ENCODE measurements at regions not wholly inside any gene's neighbourhood (a gene's known extent, or its start where the extent isn't known, plus 50 kb on each side); places are given as distances from the start of the nearest gene placed in this dataset.
"Not testable (repeated sequence)": the region's sequence is repeated elsewhere in the genome, so short reads cannot be mapped to it uniquely, and the experiment has no call there.

DNA sequence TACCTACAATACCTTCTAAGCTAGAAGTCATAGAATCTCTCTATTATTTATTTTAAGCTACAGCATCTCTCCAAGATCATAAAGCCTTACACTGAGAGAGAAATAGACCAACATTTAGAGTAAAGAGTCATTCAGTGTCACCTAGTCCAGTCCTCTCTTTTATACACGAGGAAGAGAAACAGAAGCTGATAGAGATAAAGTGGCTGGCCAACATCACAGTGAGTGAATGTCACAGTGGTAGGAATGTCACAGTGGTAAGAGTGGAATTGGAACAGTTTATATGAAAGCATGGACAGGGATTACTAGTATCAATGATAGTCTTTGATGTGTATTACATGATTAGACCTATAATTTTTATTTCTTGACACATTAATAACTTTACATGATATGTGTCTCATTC, 307.8 kb upstream of the NBPF12 start:
- not testable (repeated sequence) for H3K36me3 Mint-ChIP-seq (ENCODE audit: insufficient read depth); H3K27me3 Mint-ChIP-seq (ENCODE audit: low read depth); H3K4me1 Mint-ChIP-seq (ENCODE audit: low read depth); H3K9me3 Mint-ChIP-seq; DNase-seq; H3K4me3 Mint-ChIP-seq; ATAC-seq

GRCh38 chr1:146618582-146618981, 319.5 kb upstream of the NBPF12 start:
- H3K36me3 Mint-ChIP-seq (ENCODE audit: insufficient read depth); DNase-seq: not testable (repeated sequence)

GRCh38 chr1:146604681-146605080, 333.4 kb upstream of the NBPF12 start:
- H3K27me3 Mint-ChIP-seq (ENCODE audit: low read depth); H3K4me1 Mint-ChIP-seq (ENCODE audit: low read depth); H3K9me3 Mint-ChIP-seq; ATAC-seq; H3K36me3 Mint-ChIP-seq (ENCODE audit: insufficient read depth); H3K4me3 Mint-ChIP-seq; DNase-seq: not testable (repeated sequence)

More at GRCh38 chr1:146618582-146618981, 319.5 kb upstream of the NBPF12 start:
- not testable (repeated sequence) for H3K4me1 Mint-ChIP-seq (ENCODE audit: low read depth); H3K4me3 Mint-ChIP-seq; ATAC-seq; H3K9me3 Mint-ChIP-seq; H3K27me3 Mint-ChIP-seq (ENCODE audit: low read depth)

DNA sequence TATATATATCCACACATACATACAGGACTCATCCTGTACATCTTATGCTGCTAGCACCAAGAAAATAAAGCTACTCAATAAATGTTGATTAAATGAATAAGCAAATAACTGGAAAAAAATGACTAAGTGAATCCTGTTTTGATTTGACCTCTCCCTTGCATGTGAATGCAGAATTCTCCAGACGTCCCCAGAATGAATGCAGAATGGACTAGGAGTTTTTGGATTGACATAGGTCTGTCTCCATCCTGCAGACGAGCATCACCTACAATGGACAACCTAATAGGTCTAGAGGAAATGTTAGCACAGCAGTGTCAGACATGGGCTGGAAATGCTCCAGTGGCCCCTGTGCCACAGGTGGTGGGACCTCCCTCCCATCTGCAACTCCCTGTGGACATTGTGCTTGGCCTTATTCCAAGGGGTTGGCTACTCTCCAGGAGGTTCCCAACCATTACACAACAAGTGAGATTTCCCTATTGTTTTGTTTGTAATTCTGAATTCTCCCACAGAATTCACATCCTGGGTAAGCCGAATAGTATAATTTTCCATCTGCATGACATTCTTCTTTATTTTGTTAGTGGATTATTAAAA, 337.3 kb upstream of the NBPF12 start:
- not testable (repeated sequence) for H3K36me3 Mint-ChIP-seq (ENCODE audit: insufficient read depth); H3K4me3 Mint-ChIP-seq; DNase-seq; H3K4me1 Mint-ChIP-seq (ENCODE audit: low read depth); H3K27me3 Mint-ChIP-seq (ENCODE audit: low read depth); H3K9me3 Mint-ChIP-seq; ATAC-seq

DNA sequence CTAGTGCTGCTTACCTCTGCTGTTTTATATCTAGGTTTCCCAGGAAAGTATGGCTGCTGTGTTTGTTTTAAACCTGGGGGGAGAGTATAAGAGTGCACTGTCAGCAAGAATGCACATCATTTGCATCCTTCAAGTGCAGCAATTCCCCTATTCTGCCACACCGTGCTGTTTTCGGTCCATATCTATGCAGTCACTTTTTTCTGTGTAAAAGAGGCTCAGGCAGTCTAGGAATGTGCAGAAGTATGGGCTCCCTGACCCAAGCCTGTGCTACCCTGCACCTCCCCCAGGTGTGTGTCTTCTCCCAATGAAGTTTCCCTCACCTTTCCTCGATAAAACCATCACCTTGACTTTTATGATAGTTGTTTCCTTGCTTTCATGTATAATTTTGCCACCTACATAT, 338.2 kb upstream of the NBPF12 start:
- not testable (repeated sequence) for DNase-seq; H3K9me3 Mint-ChIP-seq; H3K4me3 Mint-ChIP-seq; H3K4me1 Mint-ChIP-seq (ENCODE audit: low read depth); H3K27me3 Mint-ChIP-seq (ENCODE audit: low read depth); ATAC-seq; H3K36me3 Mint-ChIP-seq (ENCODE audit: insufficient read depth)

DNA sequence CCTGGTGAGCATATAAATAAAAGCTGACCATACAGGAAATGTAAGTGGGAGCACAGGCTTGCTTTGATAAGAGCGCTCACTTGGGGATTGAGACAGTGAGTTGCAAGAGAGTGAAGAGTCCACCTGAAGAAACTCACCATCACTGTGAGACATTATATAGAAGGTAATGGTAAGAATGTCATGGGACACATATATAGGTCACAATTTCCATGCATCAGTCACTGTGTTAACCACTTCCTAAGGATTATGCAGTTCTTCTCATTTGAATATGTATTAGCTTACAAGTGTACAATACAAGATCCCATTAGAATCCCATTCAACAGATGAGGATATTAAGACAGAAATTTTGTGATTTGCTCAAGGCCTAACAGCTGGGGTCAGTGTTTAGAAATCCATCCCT, 352.4 kb upstream of the NOTCH2NLA start:
- not testable (repeated sequence) for H3K36me3 Mint-ChIP-seq (ENCODE audit: insufficient read depth); H3K27me3 Mint-ChIP-seq (ENCODE audit: low read depth); H3K9me3 Mint-ChIP-seq; H3K4me3 Mint-ChIP-seq; DNase-seq; H3K4me1 Mint-ChIP-seq (ENCODE audit: low read depth); ATAC-seq

- H3K4me3 Mint-ChIP-seq; H3K4me1 Mint-ChIP-seq (ENCODE audit: low read depth); H3K9me3 Mint-ChIP-seq; ATAC-seq; DNase-seq; H3K27me3 Mint-ChIP-seq (ENCODE audit: low read depth); H3K36me3 Mint-ChIP-seq (ENCODE audit: insufficient read depth): not testable (repeated sequence)
Observed at GRCh38 chr1:146567541-146567940, 338.7 kb upstream of the NOTCH2NLA start.

DNA sequence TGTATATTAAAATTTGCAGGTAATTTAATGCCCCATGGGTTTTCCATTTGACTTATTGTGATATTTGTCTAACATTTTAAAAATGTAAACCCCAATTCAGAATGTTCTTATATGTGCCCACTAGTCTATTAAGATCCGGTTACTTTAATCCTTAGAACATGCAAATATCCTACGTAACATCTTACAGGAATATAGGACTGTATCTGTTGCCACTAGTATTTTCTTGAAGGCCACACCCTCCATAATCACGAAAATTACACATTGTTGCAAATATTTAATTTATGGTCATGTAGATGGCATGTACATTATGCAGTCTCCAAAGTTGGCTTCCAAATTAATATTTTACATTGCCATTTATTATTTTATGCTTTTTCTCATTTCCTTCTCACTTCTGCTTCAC, 329.2 kb upstream of the NOTCH2NLA start:
- H3K36me3 Mint-ChIP-seq (ENCODE audit: insufficient read depth); H3K9me3 Mint-ChIP-seq; H3K4me1 Mint-ChIP-seq (ENCODE audit: low read depth); DNase-seq; H3K27me3 Mint-ChIP-seq (ENCODE audit: low read depth); H3K4me3 Mint-ChIP-seq; ATAC-seq: not testable (repeated sequence)

- not testable (repeated sequence) for ATAC-seq; H3K9me3 Mint-ChIP-seq; H3K4me3 Mint-ChIP-seq; DNase-seq; H3K27me3 Mint-ChIP-seq (ENCODE audit: low read depth); H3K36me3 Mint-ChIP-seq (ENCODE audit: insufficient read depth); H3K4me1 Mint-ChIP-seq (ENCODE audit: low read depth)
Observed at GRCh38 chr1:146556405-146556804, 327.6 kb upstream of the NOTCH2NLA start.

DNA sequence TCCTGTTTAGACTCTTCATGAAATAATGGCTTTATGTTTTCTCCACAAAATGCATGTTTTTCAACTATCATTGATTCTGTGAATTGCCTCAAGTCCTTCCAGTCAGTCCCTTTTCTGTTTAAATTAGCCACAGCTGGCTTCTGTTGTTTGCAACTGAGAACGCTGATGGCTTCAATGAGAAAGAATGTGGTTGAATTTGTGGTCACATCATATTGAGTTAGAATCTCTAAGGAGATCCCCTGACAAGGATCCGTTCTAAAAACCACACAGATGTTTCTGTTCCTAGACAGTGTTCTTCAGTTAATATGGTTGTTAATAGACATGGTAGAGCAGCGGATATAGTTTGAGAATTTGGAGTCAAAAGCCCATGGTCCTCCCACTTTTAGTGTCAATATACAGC, 323.6 kb upstream of the NOTCH2NLA start:
- not testable (repeated sequence) for ATAC-seq; H3K4me3 Mint-ChIP-seq; H3K27me3 Mint-ChIP-seq (ENCODE audit: low read depth); H3K9me3 Mint-ChIP-seq; H3K4me1 Mint-ChIP-seq (ENCODE audit: low read depth); H3K36me3 Mint-ChIP-seq (ENCODE audit: insufficient read depth); DNase-seq

DNA sequence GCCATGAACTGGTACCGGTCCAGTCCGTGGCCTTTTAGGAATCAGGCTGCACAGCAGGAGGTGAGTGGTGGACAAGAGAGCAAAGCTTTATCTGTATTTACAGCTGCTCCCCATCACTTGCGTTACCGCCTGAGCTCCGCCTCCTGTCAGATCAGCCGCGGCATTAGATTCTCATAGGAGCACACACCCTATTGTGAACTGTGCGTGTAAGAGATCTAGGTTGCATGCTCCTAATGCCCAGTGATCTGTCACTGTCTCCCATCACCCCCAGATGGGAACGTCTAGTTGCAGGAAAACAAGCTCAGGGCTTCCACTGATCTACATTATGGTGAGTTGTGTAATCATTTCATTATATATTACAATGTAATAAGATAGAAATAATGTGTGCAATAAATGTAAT, 319.9 kb upstream of the NOTCH2NLA start:
- not testable (repeated sequence) for DNase-seq; H3K36me3 Mint-ChIP-seq (ENCODE audit: insufficient read depth); H3K27me3 Mint-ChIP-seq (ENCODE audit: low read depth); H3K4me3 Mint-ChIP-seq; ATAC-seq; H3K4me1 Mint-ChIP-seq (ENCODE audit: low read depth); H3K9me3 Mint-ChIP-seq

DNA sequence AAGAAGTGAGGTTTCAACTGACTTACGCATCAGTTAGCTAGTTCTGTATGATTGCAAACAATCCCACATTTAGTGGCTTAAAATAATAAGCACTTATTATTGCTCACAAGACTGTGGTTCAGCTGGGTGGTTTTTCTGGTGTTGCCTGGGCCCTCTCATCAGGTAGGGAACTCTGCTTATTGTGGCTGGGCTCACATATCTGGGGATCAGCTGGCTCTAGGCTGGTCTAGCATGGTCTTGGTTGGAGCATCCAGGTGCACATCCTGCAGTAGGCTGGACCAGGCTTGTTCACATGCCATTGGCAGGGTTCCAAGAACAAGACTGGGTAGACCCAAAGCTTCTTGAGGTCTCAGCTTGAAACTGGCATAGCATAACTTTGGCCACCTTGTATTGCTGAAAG, 317.4 kb upstream of the NOTCH2NLA start:
- H3K27me3 Mint-ChIP-seq (ENCODE audit: low read depth); ATAC-seq; DNase-seq; H3K9me3 Mint-ChIP-seq; H3K4me1 Mint-ChIP-seq (ENCODE audit: low read depth); H3K4me3 Mint-ChIP-seq; H3K36me3 Mint-ChIP-seq (ENCODE audit: insufficient read depth): not testable (repeated sequence)

DNA sequence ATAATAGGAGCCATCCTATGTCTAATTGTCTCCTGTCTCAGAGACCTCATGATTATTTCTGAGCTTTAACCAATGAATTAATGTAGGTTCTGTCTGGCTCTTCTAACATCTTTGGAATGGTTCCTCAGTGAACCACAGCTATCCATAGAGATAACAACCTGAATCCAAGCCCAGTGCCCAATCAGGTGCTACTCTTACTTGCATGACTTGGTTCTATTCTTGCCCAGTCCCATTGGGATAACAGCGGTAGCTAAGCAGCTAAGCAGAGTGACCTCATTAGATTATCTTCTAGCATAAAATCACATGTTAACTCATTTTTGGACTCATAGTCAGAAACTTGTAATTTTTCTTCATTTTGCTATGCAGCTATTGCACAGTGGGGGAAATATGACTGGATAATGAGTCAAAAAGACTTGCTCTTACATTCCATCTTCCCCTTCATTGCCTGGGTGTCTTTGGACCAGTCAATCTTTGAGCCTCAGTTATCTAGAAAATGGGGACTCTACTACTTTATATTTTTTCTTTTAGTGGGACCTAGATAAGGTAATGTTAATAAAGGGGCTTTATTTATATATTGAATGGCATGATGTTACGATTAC, 309.1 kb upstream of the NOTCH2NLA start:
- H3K4me3 Mint-ChIP-seq; H3K4me1 Mint-ChIP-seq (ENCODE audit: low read depth); DNase-seq; H3K27me3 Mint-ChIP-seq (ENCODE audit: low read depth); H3K36me3 Mint-ChIP-seq (ENCODE audit: insufficient read depth); H3K9me3 Mint-ChIP-seq: not testable (repeated sequence)
- peak; percentile 28 to 37 for ATAC-seq

DNA sequence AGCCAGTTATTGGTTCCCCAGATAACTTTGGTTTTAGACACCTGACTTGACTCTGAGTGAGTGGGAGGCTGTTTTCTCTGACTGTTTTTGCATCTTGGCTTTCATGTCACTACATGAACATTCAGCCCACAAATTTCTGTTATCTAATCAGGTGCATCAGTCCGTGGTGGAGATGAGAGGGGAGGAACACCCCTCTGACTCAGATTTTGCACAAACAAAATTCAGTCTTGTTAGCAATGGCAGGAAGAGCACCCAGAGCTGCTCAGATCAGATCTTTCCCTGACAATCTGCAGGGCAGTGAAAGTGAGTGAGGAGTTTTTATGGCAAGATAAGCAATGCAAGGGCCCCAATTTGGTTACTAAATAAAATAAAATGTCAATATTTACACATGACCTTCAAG, 307.2 kb upstream of the NOTCH2NLA start:
- H3K9me3 Mint-ChIP-seq; DNase-seq; H3K27me3 Mint-ChIP-seq (ENCODE audit: low read depth); H3K36me3 Mint-ChIP-seq (ENCODE audit: insufficient read depth); H3K4me1 Mint-ChIP-seq (ENCODE audit: low read depth); H3K4me3 Mint-ChIP-seq: not testable (repeated sequence)
- ATAC-seq: peak; percentile 83

- not testable (repeated sequence) for H3K36me3 Mint-ChIP-seq (ENCODE audit: insufficient read depth); H3K4me1 Mint-ChIP-seq (ENCODE audit: low read depth); H3K27me3 Mint-ChIP-seq (ENCODE audit: low read depth); ATAC-seq; DNase-seq; H3K4me3 Mint-ChIP-seq; H3K9me3 Mint-ChIP-seq
Observed at GRCh38 chr1:146535575-146535974, 306.8 kb upstream of the NOTCH2NLA start.

GRCh38 chr1:146530958-146531357, 302.1 kb upstream of the NOTCH2NLA start:
- H3K36me3 Mint-ChIP-seq (ENCODE audit: insufficient read depth); H3K4me1 Mint-ChIP-seq (ENCODE audit: low read depth); H3K9me3 Mint-ChIP-seq; DNase-seq; ATAC-seq; H3K27me3 Mint-ChIP-seq (ENCODE audit: low read depth); H3K4me3 Mint-ChIP-seq: not testable (repeated sequence)

Measured in activated T-cell treated with anti-CD3 and anti-CD28 coated beads, Interleukin-2, amount 50 U/mL, for 4 hours (primary cell).